Brain microvascular endothelial cell (primary cell): ENCODE measurements at regions not wholly inside any gene's neighbourhood (a gene's known extent, or its start where the extent isn't known, plus 50 kb on each side); places are given as distances from the start of the nearest gene placed in this dataset.

Source experiments
- DNase-seq: peaks from one replicate; pipeline ENCODE4 v3.0.0-alpha.2; 2020
- H3K27ac ChIP-seq: fragments of 250-450 bp; sonication (Bioruptor Pico); 2 replicates; pipeline ENCODE4 v1.5.1; 2020; ENCODE audit warnings: mild to moderate bottlenecking, moderate library complexity
- H3K27me3 ChIP-seq: fragments of 250-450 bp; sonication (Bioruptor Pico); replicated peaks from 2 replicates; pipeline ENCODE4 v1.5.1; 2020; ENCODE audit warnings: mild to moderate bottlenecking
- H3K36me3 ChIP-seq: fragments of 250-450 bp; sonication (Bioruptor Pico); replicated peaks from 2 replicates; pipeline ENCODE4 v1.5.1; 2020; ENCODE audit warnings: mild to moderate bottlenecking
- H3K4me3 ChIP-seq: 2 replicates; pipeline ENCODE4 v1.5.1; 2011; ENCODE audit warnings: low read depth, mild to moderate bottlenecking, control low read depth, low read length, moderate library complexity
- CTCF ChIP-seq: IDR thresholded peaks from 2 replicates; pipeline ENCODE4 v1.5.1; 2011; ENCODE audit warnings: low read depth, mild to moderate bottlenecking, moderate library complexity, low read length, control low read depth, inconsistent platforms; ENCODE audit errors: missing control alignments
- in situ Hi-C: cut with HindIII; loops from 2 replicates; pipeline ENCODE4 v1.10.0; 2017; ENCODE audit warnings: low sequenced_read_pairs, low pct_ligation_motif_present

- Histone ChIP-seq H3K27ac (no peak overlapping the region), H3K36me3 (no peaks in the 10 kb centered on the region), H3K27me3 (no peaks in the 10 kb centered on the region), H3K4me3 (no peak overlapping the region)
- DNase-seq, result no peak
- no peak for TF ChIP-seq CTCF
- in situ Hi-C loops, result no loop called here
Measured at GRCh38 chr12:30466093-30466585, 229.5 kb downstream of the IPO8 start.

DNA sequence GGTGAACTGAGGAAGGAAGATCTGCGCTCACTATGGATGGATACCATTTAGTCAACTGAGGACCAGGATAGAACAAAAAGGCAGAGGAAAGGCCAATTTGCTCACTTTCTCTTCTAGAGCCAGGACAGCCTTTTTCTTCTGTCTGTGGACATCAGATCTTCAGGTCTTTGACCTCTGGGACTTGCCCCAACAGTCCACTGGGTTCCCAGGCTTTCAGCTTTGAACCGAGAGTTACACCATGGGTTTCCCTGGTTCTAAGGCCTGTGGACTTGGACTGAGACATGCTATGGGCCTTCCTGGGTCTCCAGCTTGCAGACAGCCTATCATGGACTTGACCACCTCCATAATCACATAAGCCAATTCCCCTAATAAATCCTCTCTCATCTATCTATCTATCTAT lies 232.0 kb downstream of the IPO8 start:
- no peak for TF ChIP-seq CTCF
- H3K27ac ChIP-seq, result no peak overlapping the region
- no peak overlapping the region for H3K4me3 ChIP-seq

GRCh38 chr12:30462249-30462648 lies 233.4 kb downstream of the IPO8 start:
- no peak overlapping the region for H3K4me3 ChIP-seq
- in situ Hi-C loops, result no loop called here
- no peaks in the 10 kb centered on the region for H3K36me3 ChIP-seq
- no peak for TF ChIP-seq CTCF
- H3K27me3 ChIP-seq, result no peaks in the 10 kb centered on the region
- DNase-seq, result no peak
- no peak overlapping the region for H3K27ac ChIP-seq

More for the DNA sequence above, 232.0 kb downstream of the IPO8 start:
- no peak for DNase-seq
- in situ Hi-C loops, result no loop called here
- Histone ChIP-seq H3K36me3 (no peaks in the 10 kb centered on the region), H3K27me3 (no peaks in the 10 kb centered on the region)

- Histone ChIP-seq H3K27ac (no peak overlapping the region), H3K27me3 (no peaks in the 10 kb centered on the region), H3K36me3 (no peaks in the 10 kb centered on the region), H3K4me3 (no peak overlapping the region)
- in situ Hi-C loops, result no loop called here
- DNase-seq, result no peak
- TF ChIP-seq CTCF, result no peak
Measured at GRCh38 chr12:30461026-30461615, 234.5 kb downstream of the IPO8 start.

GRCh38 chr12:30458453-30458852 lies 237.2 kb downstream of the IPO8 start:
- Histone ChIP-seq H3K27me3 (no peaks in the 10 kb centered on the region), H3K27ac (no peak overlapping the region), H3K4me3 (no peak overlapping the region), H3K36me3 (no peaks in the 10 kb centered on the region)
- in situ Hi-C loops, result no loop called here
- no peak for TF ChIP-seq CTCF
- DNase-seq, result no peak
